Suprapubic skin (tissue), 4 donors: ENCODE measurements at regions not wholly inside any gene's neighbourhood (a gene's known extent, or its start where the extent isn't known, plus 50 kb on each side); places are given as distances from the start of the nearest gene placed in this dataset.

Experiments used
- CTCF ChIP-seq, 2 donors: fragments of 200-600 bp in 1 of 2; fragments of 450-650 bp in 1 of 2; sonication (generic) in 1 of 2; IDR thresholded peaks; one replicate each; pipeline ENCODE4 v1.5.1; 2016 to 2019; ENCODE audit warnings: antibody characterized with exemption in 2 of 2, mild to moderate bottlenecking in 1 of 2, moderate library complexity in 1 of 2
- POLR2A ChIP-seq, 2 donors: fragments of 450-650 bp; IDR thresholded peaks; one replicate each; pipeline ENCODE4 v1.6.1; 2017; ENCODE audit warnings: antibody characterized with exemption in 2 of 2, mild to moderate bottlenecking in 2 of 2, moderate library complexity in 2 of 2
- POLR2AphosphoS5 ChIP-seq, 3 donors: sonication (generic); formaldehyde crosslinking; IDR thresholded peaks; one replicate each; pipeline ENCODE4 v1.6.1; 2017; ENCODE audit warnings: antibody characterized with exemption in 3 of 3

DNA sequence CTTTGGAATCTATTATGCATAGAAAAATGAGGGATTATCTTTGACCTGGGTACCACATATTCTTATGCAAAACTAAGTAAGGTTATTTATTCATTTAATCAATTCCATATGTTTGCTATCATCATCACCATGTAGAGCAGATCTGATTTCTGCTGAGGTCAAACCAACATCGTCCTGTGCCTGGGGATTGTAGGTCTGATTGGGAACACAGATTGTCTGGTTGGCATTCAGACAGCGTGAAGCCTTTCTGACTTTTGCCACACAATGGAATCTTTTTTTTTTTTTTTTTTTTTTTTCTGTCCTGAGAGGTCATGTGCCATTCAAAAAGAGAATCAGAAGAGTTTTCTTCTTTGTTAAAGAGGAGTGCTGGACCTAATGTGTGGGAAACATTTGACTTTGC lies 142.9 kb downstream of the RAB11FIP2 start:
- TF ChIP-seq CTCF (IDR thresholded peaks at IDR 0.05): no peak
- TF ChIP-seq POLR2A (IDR thresholded peaks at IDR 0.05): no peak
- no peak for TF ChIP-seq POLR2AphosphoS5 (IDR thresholded peaks at IDR 0.05)
